GM23338 (cell line): ENCODE measurements at regions not wholly inside any gene's neighbourhood (a gene's known extent, or its start where the extent isn't known, plus 50 kb on each side); places are given as distances from the start of the nearest gene placed in this dataset.

Experiments used
- ATAC-seq: fragments of 200-7000 bp; cut with Tn5 transposase; 3 replicates; pipeline ENCODE4 v1.9.1; 2020
- DNase-seq: peaks from one replicate; pipeline ENCODE4 v3.0.0-alpha.2; 2015; ENCODE audit warnings: low spot score
- H2AFZ ChIP-seq: fragments of 200-600 bp; sonication (generic); 2 replicates; pipeline ENCODE4 v1.8.0; 2016; ENCODE audit warnings: antibody characterized with exemption, mild to moderate bottlenecking, moderate library complexity
- H3F3A ChIP-seq: fragments of 200-600 bp; sonication (generic); replicated peaks from 2 replicates; pipeline ENCODE4 v1.8.0; 2017; ENCODE audit warnings: antibody characterized with exemption, mixed run types, low read depth
- H3K27ac ChIP-seq: fragments of 200-600 bp; sonication (generic); 2 replicates; pipeline ENCODE4 v1.6.1; 2016; ENCODE audit warnings: low read depth
- H3K27me3 ChIP-seq: fragments of 200-600 bp; sonication (generic); 2 replicates; pipeline ENCODE4 v1.8.0; 2016; ENCODE audit warnings: mild to moderate bottlenecking, mixed run types, moderate library complexity; ENCODE audit not compliant: insufficient read depth
- H3K36me3 ChIP-seq: fragments of 200-600 bp; sonication (generic); 2 replicates; pipeline ENCODE4 v1.8.0; 2016; ENCODE audit warnings: mild to moderate bottlenecking; ENCODE audit not compliant: insufficient read depth
- H3K4me1 ChIP-seq: fragments of 200-600 bp; sonication (generic); 2 replicates; pipeline ENCODE4 v1.8.0; 2016; ENCODE audit warnings: mild to moderate bottlenecking, moderate library complexity; ENCODE audit not compliant: insufficient read depth
- H3K4me2 ChIP-seq: fragments of 200-600 bp; sonication (generic); 2 replicates; pipeline ENCODE4 v1.7.1; 2017; ENCODE audit warnings: mixed run types
- H3K4me3 ChIP-seq: fragments of 200-600 bp; sonication (generic); 2 replicates; pipeline ENCODE4 v1.6.1; 2016; ENCODE audit warnings: mixed run types
- H3K79me2 ChIP-seq: fragments of 200-600 bp; sonication (generic); replicated peaks from 2 replicates; pipeline ENCODE4 v1.8.0; 2017; ENCODE audit warnings: mild to moderate bottlenecking; ENCODE audit not compliant: insufficient read depth
- H3K9me2 ChIP-seq: fragments of 200-600 bp; sonication (generic); 2 replicates; pipeline ENCODE4 v1.8.0; 2017; ENCODE audit not compliant: insufficient read depth
- H4K20me1 ChIP-seq: fragments of 200-600 bp; sonication (generic); replicated peaks from 2 replicates; pipeline ENCODE4 v1.8.0; 2017; ENCODE audit warnings: mild to moderate bottlenecking; ENCODE audit not compliant: insufficient read depth
- H3K27ac Mint-ChIP-seq: 2 replicates; pipeline ENCODE4 v1.8.0; 2020; ENCODE audit warnings: inconsistent platforms, mild to moderate bottlenecking, moderate library complexity, mixed read lengths
- H3K27me3 Mint-ChIP-seq: 3 replicates; pipeline ENCODE4 v1.8.0; 2022; ENCODE audit warnings: low read depth, mild to moderate bottlenecking, moderate library complexity, mixed read lengths, inconsistent platforms; ENCODE audit not compliant: insufficient read depth, poor library complexity
- H3K36me3 Mint-ChIP-seq: 3 replicates; pipeline ENCODE4 v1.8.0; 2021; ENCODE audit warnings: low read depth, mild to moderate bottlenecking, inconsistent platforms, moderate library complexity, mixed read lengths
- H3K4me1 Mint-ChIP-seq: 3 replicates; pipeline ENCODE4 v1.8.0; 2020; ENCODE audit warnings: mild to moderate bottlenecking, inconsistent platforms, mixed read lengths
- H3K4me3 Mint-ChIP-seq: 3 replicates; pipeline ENCODE4 v1.8.0; 2021; ENCODE audit warnings: moderate library complexity, mild to moderate bottlenecking, inconsistent platforms, mixed read lengths
- H3K9me3 Mint-ChIP-seq: 3 replicates; pipeline ENCODE4 v1.8.0; 2020; ENCODE audit warnings: moderate library complexity, mild to moderate bottlenecking, inconsistent platforms, mixed read lengths
- CREB1 ChIP-seq: fragments of 250-450 bp; sonication (Bioruptor Pico); IDR thresholded peaks from 2 replicates; pipeline ENCODE4 v1.5.0; 2020; ENCODE audit warnings: low read depth, mild to moderate bottlenecking, moderate library complexity
- CTCF ChIP-seq, 2 experiments: fragments of 200-600 bp in 1 of 2; sonication (generic) in 1 of 2; conservative IDR thresholded peaks; 2 replicates each; pipeline versions ENCODE4 v1.5.1 to v1.6.1; 2016 to 2017; ENCODE audit warnings: antibody characterized with exemption in 2 of 2, low read depth in 2 of 2, mild to moderate bottlenecking in 2 of 2, moderate library complexity in 1 of 2
- ETS1 ChIP-seq: IDR thresholded peaks from 2 replicates; pipeline ENCODE4 v1.6.1; 2016; ENCODE audit warnings: antibody characterized with exemption
- EZH2 ChIP-seq: fragments of 200-600 bp; sonication (generic); IDR thresholded peaks from one replicate; pipeline ENCODE4 v1.8.0; 2017; ENCODE audit warnings: antibody characterized with exemption, mild to moderate bottlenecking, low read depth; ENCODE audit not compliant: unreplicated experiment
- EZH2phosphoT487 ChIP-seq: fragments of 200-600 bp; sonication (generic); IDR thresholded peaks from one replicate; pipeline ENCODE4 v1.8.1; 2018; ENCODE audit warnings: antibody characterized with exemption; ENCODE audit not compliant: unreplicated experiment
- JUNB ChIP-seq: IDR thresholded peaks from one replicate; pipeline ENCODE4 v1.6.1; 2016; ENCODE audit warnings: antibody characterized with exemption; ENCODE audit not compliant: unreplicated experiment
- NANOG ChIP-seq: IDR thresholded peaks from 2 replicates; pipeline ENCODE4 v1.6.1; 2016; ENCODE audit warnings: antibody characterized with exemption, borderline replicate concordance
- POLR2AphosphoS5 ChIP-seq: IDR thresholded peaks from 2 replicates; pipeline ENCODE4 v1.6.1; 2016; ENCODE audit warnings: antibody characterized with exemption, low read depth
- REST ChIP-seq: IDR thresholded peaks from one replicate; pipeline ENCODE4 v1.6.1; 2018; ENCODE audit warnings: antibody characterized with exemption; ENCODE audit not compliant: unreplicated experiment
- STAT1 ChIP-seq: IDR thresholded peaks from one replicate; pipeline ENCODE4 v1.6.1; 2016; ENCODE audit warnings: antibody characterized with exemption; ENCODE audit not compliant: unreplicated experiment
- ZNF114 ChIP-seq: fragments of 250-450 bp; sonication (Bioruptor Pico); IDR thresholded peaks from 2 replicates; pipeline ENCODE4 v1.5.0; 2020; ENCODE audit warnings: mild to moderate bottlenecking, moderate library complexity
- ZNF331 ChIP-seq: fragments of 250-450 bp; sonication (Bioruptor Pico); IDR thresholded peaks from 2 replicates; pipeline ENCODE4 v1.5.0; 2020; ENCODE audit warnings: low read depth, mild to moderate bottlenecking, moderate library complexity
- ZNF462 ChIP-seq: fragments of 250-450 bp; sonication (Bioruptor Pico); IDR thresholded peaks from 2 replicates; pipeline ENCODE4 v1.5.0; 2020; ENCODE audit warnings: mild to moderate bottlenecking, moderate library complexity

- ATAC-seq, result no peak
- Histone ChIP-seq H3K27me3 (peaks cover 30% of the 10 kb centered on the region), H3K79me2 (no peaks in the 10 kb centered on the region), H2AFZ (no peak overlapping the region), H3K27ac (no peak overlapping the region), H3K36me3 (no peaks in the 10 kb centered on the region), H4K20me1 (no peaks in the 10 kb centered on the region), H3K4me2 (no peak overlapping the region), H3K4me3 (no peak overlapping the region), H3K9me2 (no peaks in the 10 kb centered on the region), H3F3A (no peaks in the 10 kb centered on the region), H3K4me1 (peaks cover 15% of the 10 kb centered on the region)
- no peak overlapping the region for H3K27ac Mint-ChIP-seq
- no peak overlapping the region for H3K4me3 Mint-ChIP-seq
- no peaks in the 10 kb centered on the region for H3K36me3 Mint-ChIP-seq
- peaks cover 21% of the 10 kb centered on the region for H3K4me1 Mint-ChIP-seq
- no peaks in the 10 kb centered on the region for H3K9me3 Mint-ChIP-seq
- TF ChIP-seq EZH2 (no peak), NANOG (no peak), EZH2phosphoT487 (no peak), ETS1 (no peak), STAT1 (no peak), ZNF114 (CRISPR knock-in tag) (no peak), ZNF462 (CRISPR knock-in tag) (no peak), JUNB (no peak), POLR2AphosphoS5 (no peak), ZNF331 (CRISPR knock-in tag) (no peak), CREB1 (CRISPR knock-in tag) (no peak), REST (no peak), CTCF (conservative IDR thresholded peaks at IDR 0.05; ENCODE audit: low read depth in 2 of 2) (no peak)
- peaks cover 29% of the 10 kb centered on the region for H3K27me3 Mint-ChIP-seq
- DNase-seq, result no peak
Measured at GRCh38 chr7:25849500-25850184, 302.4 kb upstream of the NFE2L3 start.
